GM23338 (cell line): ENCODE measurements at regions not wholly inside any gene's neighbourhood (a gene's known extent, or its start where the extent isn't known, plus 50 kb on each side); places are given as distances from the start of the nearest gene placed in this dataset.

Source experiments
- ATAC-seq: fragments of 200-7000 bp; cut with Tn5 transposase; 3 replicates; pipeline ENCODE4 v1.9.1; 2020
- DNase-seq: peaks from one replicate; pipeline ENCODE4 v3.0.0-alpha.2; 2015; ENCODE audit warnings: low spot score
- H2AFZ ChIP-seq: fragments of 200-600 bp; sonication (generic); 2 replicates; pipeline ENCODE4 v1.8.0; 2016; ENCODE audit warnings: antibody characterized with exemption, mild to moderate bottlenecking, moderate library complexity
- H3F3A ChIP-seq: fragments of 200-600 bp; sonication (generic); replicated peaks from 2 replicates; pipeline ENCODE4 v1.8.0; 2017; ENCODE audit warnings: antibody characterized with exemption, mixed run types, low read depth
- H3K27ac ChIP-seq: fragments of 200-600 bp; sonication (generic); 2 replicates; pipeline ENCODE4 v1.6.1; 2016; ENCODE audit warnings: low read depth
- H3K27me3 ChIP-seq: fragments of 200-600 bp; sonication (generic); 2 replicates; pipeline ENCODE4 v1.8.0; 2016; ENCODE audit warnings: mild to moderate bottlenecking, mixed run types, moderate library complexity; ENCODE audit not compliant: insufficient read depth
- H3K36me3 ChIP-seq: fragments of 200-600 bp; sonication (generic); 2 replicates; pipeline ENCODE4 v1.8.0; 2016; ENCODE audit warnings: mild to moderate bottlenecking; ENCODE audit not compliant: insufficient read depth
- H3K4me1 ChIP-seq: fragments of 200-600 bp; sonication (generic); 2 replicates; pipeline ENCODE4 v1.8.0; 2016; ENCODE audit warnings: mild to moderate bottlenecking, moderate library complexity; ENCODE audit not compliant: insufficient read depth
- H3K4me2 ChIP-seq: fragments of 200-600 bp; sonication (generic); 2 replicates; pipeline ENCODE4 v1.7.1; 2017; ENCODE audit warnings: mixed run types
- H3K4me3 ChIP-seq: fragments of 200-600 bp; sonication (generic); 2 replicates; pipeline ENCODE4 v1.6.1; 2016; ENCODE audit warnings: mixed run types
- H3K79me2 ChIP-seq: fragments of 200-600 bp; sonication (generic); replicated peaks from 2 replicates; pipeline ENCODE4 v1.8.0; 2017; ENCODE audit warnings: mild to moderate bottlenecking; ENCODE audit not compliant: insufficient read depth
- H3K9me2 ChIP-seq: fragments of 200-600 bp; sonication (generic); 2 replicates; pipeline ENCODE4 v1.8.0; 2017; ENCODE audit not compliant: insufficient read depth
- H4K20me1 ChIP-seq: fragments of 200-600 bp; sonication (generic); replicated peaks from 2 replicates; pipeline ENCODE4 v1.8.0; 2017; ENCODE audit warnings: mild to moderate bottlenecking; ENCODE audit not compliant: insufficient read depth
- H3K27ac Mint-ChIP-seq: 2 replicates; pipeline ENCODE4 v1.8.0; 2020; ENCODE audit warnings: inconsistent platforms, mild to moderate bottlenecking, moderate library complexity, mixed read lengths
- H3K27me3 Mint-ChIP-seq: 3 replicates; pipeline ENCODE4 v1.8.0; 2022; ENCODE audit warnings: low read depth, mild to moderate bottlenecking, moderate library complexity, mixed read lengths, inconsistent platforms; ENCODE audit not compliant: insufficient read depth, poor library complexity
- H3K36me3 Mint-ChIP-seq: 3 replicates; pipeline ENCODE4 v1.8.0; 2021; ENCODE audit warnings: low read depth, mild to moderate bottlenecking, inconsistent platforms, moderate library complexity, mixed read lengths
- H3K4me1 Mint-ChIP-seq: 3 replicates; pipeline ENCODE4 v1.8.0; 2020; ENCODE audit warnings: mild to moderate bottlenecking, inconsistent platforms, mixed read lengths
- H3K4me3 Mint-ChIP-seq: 3 replicates; pipeline ENCODE4 v1.8.0; 2021; ENCODE audit warnings: moderate library complexity, mild to moderate bottlenecking, inconsistent platforms, mixed read lengths
- H3K9me3 Mint-ChIP-seq: 3 replicates; pipeline ENCODE4 v1.8.0; 2020; ENCODE audit warnings: moderate library complexity, mild to moderate bottlenecking, inconsistent platforms, mixed read lengths
- CREB1 ChIP-seq: fragments of 250-450 bp; sonication (Bioruptor Pico); IDR thresholded peaks from 2 replicates; pipeline ENCODE4 v1.5.0; 2020; ENCODE audit warnings: low read depth, mild to moderate bottlenecking, moderate library complexity
- CTCF ChIP-seq, 2 experiments: fragments of 200-600 bp in 1 of 2; sonication (generic) in 1 of 2; conservative IDR thresholded peaks; 2 replicates each; pipeline versions ENCODE4 v1.5.1 to v1.6.1; 2016 to 2017; ENCODE audit warnings: antibody characterized with exemption in 2 of 2, low read depth in 2 of 2, mild to moderate bottlenecking in 2 of 2, moderate library complexity in 1 of 2
- EZH2 ChIP-seq: fragments of 200-600 bp; sonication (generic); IDR thresholded peaks from one replicate; pipeline ENCODE4 v1.8.0; 2017; ENCODE audit warnings: antibody characterized with exemption, mild to moderate bottlenecking, low read depth; ENCODE audit not compliant: unreplicated experiment
- EZH2phosphoT487 ChIP-seq: fragments of 200-600 bp; sonication (generic); IDR thresholded peaks from one replicate; pipeline ENCODE4 v1.8.1; 2018; ENCODE audit warnings: antibody characterized with exemption; ENCODE audit not compliant: unreplicated experiment
- JUNB ChIP-seq: IDR thresholded peaks from one replicate; pipeline ENCODE4 v1.6.1; 2016; ENCODE audit warnings: antibody characterized with exemption; ENCODE audit not compliant: unreplicated experiment
- POLR2AphosphoS5 ChIP-seq: IDR thresholded peaks from 2 replicates; pipeline ENCODE4 v1.6.1; 2016; ENCODE audit warnings: antibody characterized with exemption, low read depth
- STAT1 ChIP-seq: IDR thresholded peaks from one replicate; pipeline ENCODE4 v1.6.1; 2016; ENCODE audit warnings: antibody characterized with exemption; ENCODE audit not compliant: unreplicated experiment
- ZNF331 ChIP-seq: fragments of 250-450 bp; sonication (Bioruptor Pico); IDR thresholded peaks from 2 replicates; pipeline ENCODE4 v1.5.0; 2020; ENCODE audit warnings: low read depth, mild to moderate bottlenecking, moderate library complexity
- ZNF462 ChIP-seq: fragments of 250-450 bp; sonication (Bioruptor Pico); IDR thresholded peaks from 2 replicates; pipeline ENCODE4 v1.5.0; 2020; ENCODE audit warnings: mild to moderate bottlenecking, moderate library complexity

GRCh38 chr20:51129147-51129776 lies 106.4 kb upstream of the KCNG1 start:
- no peak for DNase-seq
- H3K27ac ChIP-seq = no peak overlapping the region
- H3K27me3 Mint-ChIP-seq = peaks cover 4% of the 10 kb centered on the region
- peaks cover 4% of the 10 kb centered on the region; the same call in 1 of the 3 replicates for H3K4me1 Mint-ChIP-seq
- H3K36me3 ChIP-seq = no peaks in the 10 kb centered on the region
- no peaks in the 10 kb centered on the region for H3K79me2 ChIP-seq
- no peaks in the 10 kb centered on the region for H3F3A ChIP-seq
- H3K9me2 ChIP-seq = no peaks in the 10 kb centered on the region
- peaks cover 1% of the 10 kb centered on the region; the same call in 1 of the 3 replicates for H3K9me3 Mint-ChIP-seq
- H3K4me1 ChIP-seq = no peaks in the 10 kb centered on the region
- H3K27ac Mint-ChIP-seq = no peak overlapping the region
- no peak overlapping the region for H3K4me3 Mint-ChIP-seq
- TF ChIP-seq ZNF462 (no peak), CREB1 (CRISPR knock-in tag) (no peak), JUNB (no peak), ZNF331 (no peak), POLR2AphosphoS5 (no peak), EZH2phosphoT487 (no peak), STAT1 (no peak), CTCF (conservative IDR thresholded peaks at IDR 0.05; ENCODE audit: low read depth in 2 of 2) (no peak), EZH2 (no peak)
- no peaks in the 10 kb centered on the region for H3K27me3 ChIP-seq
- no peak overlapping the region for H3K4me2 ChIP-seq
- H4K20me1 ChIP-seq = no peaks in the 10 kb centered on the region
- H3K36me3 Mint-ChIP-seq = no peaks in the 10 kb centered on the region
- no peak overlapping the region for H3K4me3 ChIP-seq
- no peak overlapping the region for H2AFZ ChIP-seq
- ATAC-seq = no peak
